KMS-11 (cell line): ENCODE measurements at regions not wholly inside any gene's neighbourhood (a gene's known extent, or its start where the extent isn't known, plus 50 kb on each side); places are given as distances from the start of the nearest gene placed in this dataset.
"Not testable (repeated sequence)": the region's sequence is repeated elsewhere in the genome, so short reads cannot be mapped to it uniquely, and the experiment has no call there.

Source experiments
- H2AFZ ChIP-seq: fragments of 200-600 bp; sonication (generic); 2 replicates; pipeline ENCODE4 v1.6.1; 2016; ENCODE audit warnings: antibody characterized with exemption, mixed run types, low read depth
- H3K27ac ChIP-seq: fragments of 200-600 bp; sonication (generic); 2 replicates; pipeline ENCODE4 v1.6.1; 2016; ENCODE audit warnings: mild to moderate bottlenecking, mixed run types
- H3K27me3 ChIP-seq: fragments of 200-600 bp; sonication (generic); 2 replicates; pipeline ENCODE4 v1.6.1; 2017; ENCODE audit warnings: mild to moderate bottlenecking, low read depth, mixed run types, moderate library complexity; ENCODE audit not compliant: insufficient read depth
- H3K36me3 ChIP-seq: fragments of 200-600 bp; sonication (generic); 2 replicates; pipeline ENCODE4 v1.6.1; 2017; ENCODE audit warnings: mild to moderate bottlenecking, mixed run types; ENCODE audit not compliant: insufficient read depth
- H3K4me1 ChIP-seq: fragments of 200-600 bp; sonication (generic); 2 replicates; pipeline ENCODE4 v1.6.1; 2016; ENCODE audit warnings: mild to moderate bottlenecking, low read depth, mixed run types; ENCODE audit not compliant: poor library complexity, severe bottlenecking
- H3K4me2 ChIP-seq: fragments of 200-600 bp; sonication (generic); 2 replicates; pipeline ENCODE4 v1.7.0; 2016; ENCODE audit warnings: mild to moderate bottlenecking, mixed run types
- H3K4me3 ChIP-seq: fragments of 200-600 bp; sonication (generic); IDR thresholded peaks from 2 replicates; pipeline ENCODE4 v1.6.1; 2017; ENCODE audit warnings: low read depth, low read length, mixed read lengths; ENCODE audit not compliant: insufficient read depth
- H3K79me2 ChIP-seq: fragments of 200-600 bp; sonication (generic); 2 replicates; pipeline ENCODE4 v1.6.1; 2016; ENCODE audit warnings: low read depth, mixed run types; ENCODE audit not compliant: insufficient read depth
- H3K9ac ChIP-seq: fragments of 200-600 bp; sonication (generic); 2 replicates; pipeline ENCODE4 v1.6.1; 2016; ENCODE audit warnings: mild to moderate bottlenecking, mixed run types
- H4K20me1 ChIP-seq: fragments of 200-600 bp; sonication (generic); 2 replicates; pipeline ENCODE4 v1.6.1; 2016; ENCODE audit warnings: mild to moderate bottlenecking, mixed run types; ENCODE audit not compliant: insufficient read depth
- TF ChIP-seq, protein P1 (sequence below): fragments of 200-600 bp; sonication (generic); conservative IDR thresholded peaks from 2 replicates; pipeline ENCODE4 v1.6.1; 2017; ENCODE audit warnings: low read depth, mild to moderate bottlenecking, antibody characterized with exemption, low read length, moderate library complexity, mixed read lengths

GRCh38 chr5:87030699-87031098 is 237.0 kb upstream of the RASA1 start:
- Histone ChIP-seq H3K79me2 (no peaks in the 10 kb centered on the region), H4K20me1 (no peaks in the 10 kb centered on the region), H3K27ac (no peak overlapping the region), H3K4me1 (peaks cover 22% of the 10 kb centered on the region), H3K4me3 (no peak overlapping the region), H3K9ac (no peak overlapping the region), H2AFZ (no peak overlapping the region), H3K4me2 (no peak overlapping the region), H3K27me3 (no peaks in the 10 kb centered on the region; the same call in 1 of the 2 replicates), H3K36me3 (no peaks in the 10 kb centered on the region)
- TF ChIP-seq, protein P1, sequence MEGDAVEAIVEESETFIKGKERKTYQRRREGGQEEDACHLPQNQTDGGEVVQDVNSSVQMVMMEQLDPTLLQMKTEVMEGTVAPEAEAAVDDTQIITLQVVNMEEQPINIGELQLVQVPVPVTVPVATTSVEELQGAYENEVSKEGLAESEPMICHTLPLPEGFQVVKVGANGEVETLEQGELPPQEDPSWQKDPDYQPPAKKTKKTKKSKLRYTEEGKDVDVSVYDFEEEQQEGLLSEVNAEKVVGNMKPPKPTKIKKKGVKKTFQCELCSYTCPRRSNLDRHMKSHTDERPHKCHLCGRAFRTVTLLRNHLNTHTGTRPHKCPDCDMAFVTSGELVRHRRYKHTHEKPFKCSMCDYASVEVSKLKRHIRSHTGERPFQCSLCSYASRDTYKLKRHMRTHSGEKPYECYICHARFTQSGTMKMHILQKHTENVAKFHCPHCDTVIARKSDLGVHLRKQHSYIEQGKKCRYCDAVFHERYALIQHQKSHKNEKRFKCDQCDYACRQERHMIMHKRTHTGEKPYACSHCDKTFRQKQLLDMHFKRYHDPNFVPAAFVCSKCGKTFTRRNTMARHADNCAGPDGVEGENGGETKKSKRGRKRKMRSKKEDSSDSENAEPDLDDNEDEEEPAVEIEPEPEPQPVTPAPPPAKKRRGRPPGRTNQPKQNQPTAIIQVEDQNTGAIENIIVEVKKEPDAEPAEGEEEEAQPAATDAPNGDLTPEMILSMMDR: no peak

DNA sequence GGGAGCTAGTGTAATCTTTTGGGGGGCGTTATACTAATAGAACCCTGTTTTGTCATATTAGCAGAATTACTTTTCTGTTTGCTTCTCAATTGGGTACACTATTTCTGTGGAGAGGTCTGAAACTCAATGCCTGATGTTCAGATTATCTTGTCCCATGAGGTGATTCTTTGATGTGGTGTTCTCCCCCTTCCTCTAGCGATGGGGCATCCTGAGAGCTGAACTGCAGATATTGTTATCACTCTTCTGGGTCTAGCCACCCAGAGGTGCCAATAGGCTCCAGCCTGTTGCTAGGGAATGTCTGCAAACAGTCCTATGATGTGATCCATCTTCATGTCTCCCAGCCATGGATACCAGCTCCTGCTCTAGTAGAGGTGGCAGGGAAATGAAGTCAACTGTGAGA is 233.1 kb upstream of the RASA1 start:
- Histone ChIP-seq H3K9ac (no peak overlapping the region), H2AFZ (no peak overlapping the region), H3K79me2 (no peaks in the 10 kb centered on the region), H3K4me1 (no peaks in the 10 kb centered on the region), H3K27ac (no peak overlapping the region), H4K20me1 (no peaks in the 10 kb centered on the region), H3K36me3 (no peaks in the 10 kb centered on the region), H3K27me3 (no peaks in the 10 kb centered on the region), H3K4me2 (no peak overlapping the region), H3K4me3 (no peak overlapping the region)
- TF ChIP-seq, protein P1: no peak

DNA sequence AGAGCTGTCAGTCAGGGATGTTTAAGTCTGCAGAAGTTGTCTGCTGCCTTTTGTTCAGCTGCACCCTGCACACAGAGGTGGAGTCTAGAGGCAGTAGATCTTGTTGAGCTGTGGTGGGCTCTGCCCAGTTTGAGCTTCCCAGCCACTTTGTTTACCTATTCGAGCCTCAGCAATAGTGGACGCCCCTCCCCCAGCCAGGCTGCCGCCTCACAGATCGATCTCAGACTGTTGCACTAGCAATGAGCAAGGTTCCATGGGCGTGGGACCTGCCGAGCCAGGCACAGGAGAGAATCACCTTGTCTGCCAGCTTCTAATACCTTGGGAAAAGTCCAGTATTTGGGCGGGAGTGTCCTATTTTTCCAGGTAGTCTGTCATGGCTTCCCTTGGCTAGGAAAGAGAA is 225.1 kb upstream of the RASA1 start:
- TF ChIP-seq, protein P1: no peak
- no peak overlapping the region for H3K9ac ChIP-seq
- no peak overlapping the region for H3K27ac ChIP-seq
- H3K4me1 ChIP-seq: no peaks in the 10 kb centered on the region
- no peaks in the 10 kb centered on the region for H3K79me2 ChIP-seq
- H3K4me2 ChIP-seq: no peak overlapping the region
- H2AFZ ChIP-seq: no peak overlapping the region
- no peaks in the 10 kb centered on the region for H4K20me1 ChIP-seq
- H3K27me3 ChIP-seq: no peaks in the 10 kb centered on the region
- H3K4me3 ChIP-seq: no peak overlapping the region
- no peaks in the 10 kb centered on the region for H3K36me3 ChIP-seq

DNA sequence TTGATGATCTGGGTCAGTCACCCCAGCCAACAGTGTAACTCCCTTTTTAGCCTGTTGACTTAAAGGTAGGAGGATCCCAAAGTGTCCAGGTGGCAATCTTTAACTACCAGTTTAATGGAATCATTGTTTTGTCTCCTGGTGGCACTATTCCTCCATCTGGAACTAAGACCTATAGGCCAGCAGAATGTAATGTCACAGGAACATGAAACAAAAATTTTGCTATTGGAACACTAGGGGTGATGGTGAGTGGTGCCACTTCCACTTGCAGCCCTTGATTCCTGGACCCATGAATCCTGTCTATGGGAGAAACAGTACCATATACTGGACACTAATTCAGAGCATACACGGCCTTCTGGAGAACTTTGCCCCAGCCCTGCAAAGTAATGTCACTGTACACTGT is 219.5 kb upstream of the RASA1 start:
- no peaks in the 10 kb centered on the region for H3K79me2 ChIP-seq

DNA sequence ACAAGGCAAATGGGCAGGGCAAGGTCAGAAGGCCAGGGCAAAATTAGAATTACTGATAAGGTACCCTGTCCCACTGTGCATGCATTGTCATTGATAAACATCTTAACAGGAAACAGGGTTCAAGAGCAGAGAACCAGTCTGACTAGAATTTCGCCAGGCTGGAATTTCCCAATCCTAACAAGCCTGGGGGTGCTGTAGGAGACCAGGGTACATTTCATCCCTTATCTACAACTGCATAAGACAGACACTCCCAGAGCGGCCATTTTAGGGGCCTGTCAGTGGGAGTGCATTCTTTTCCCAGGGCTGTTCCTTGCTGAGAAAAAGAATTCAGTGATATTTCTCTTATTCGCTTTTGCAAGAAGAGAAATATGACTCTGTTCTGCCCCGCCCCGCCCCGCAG is 218.7 kb upstream of the RASA1 start:
- H3K4me3 ChIP-seq: not testable (repeated sequence)

More for the DNA sequence above, 219.5 kb upstream of the RASA1 start:
- Histone ChIP-seq H2AFZ (no peak overlapping the region), H3K4me3 (no peak overlapping the region), H3K27me3 (no peaks in the 10 kb centered on the region), H3K9ac (no peak overlapping the region), H3K36me3 (no peaks in the 10 kb centered on the region), H3K4me1 (no peaks in the 10 kb centered on the region), H3K4me2 (no peak overlapping the region), H4K20me1 (no peaks in the 10 kb centered on the region), H3K27ac (no peak overlapping the region)
- TF ChIP-seq, protein P1: no peak

More for the DNA sequence above, 218.7 kb upstream of the RASA1 start:
- not testable (repeated sequence) for H3K27me3 ChIP-seq, H4K20me1 ChIP-seq, H3K27ac ChIP-seq, H3K4me1 ChIP-seq, H3K4me2 ChIP-seq, H3K9ac ChIP-seq, H2AFZ ChIP-seq, H3K79me2 ChIP-seq, H3K36me3 ChIP-seq
